GM12874 (cell line): ENCODE measurements at regions not wholly inside any gene's neighbourhood (a gene's known extent, or its start where the extent isn't known, plus 50 kb on each side); places are given as distances from the start of the nearest gene placed in this dataset.

Experiments
- CTCF ChIP-seq: IDR thresholded peaks from 2 replicates; pipeline ENCODE4 v1.5.1; 2011; ENCODE audit warnings: low read depth, mild to moderate bottlenecking, control low read depth, low read length, moderate library complexity; ENCODE audit not compliant: insufficient read depth

GRCh38 chr1:29428280-29428615 is 191.9 kb downstream of the PTPRU start:
- no peak for TF ChIP-seq CTCF

- no peak for TF ChIP-seq CTCF
Measured at GRCh38 chr1:29427614-29428279, 191.4 kb downstream of the PTPRU start.

GRCh38 chr1:29426701-29427279 is 190.5 kb downstream of the PTPRU start:
- TF ChIP-seq CTCF = no peak

GRCh38 chr1:29425631-29426030 is 189.3 kb downstream of the PTPRU start:
- TF ChIP-seq CTCF = no peak

- no peak for TF ChIP-seq CTCF
Measured at GRCh38 chr1:29424266-29424665, 187.9 kb downstream of the PTPRU start.

GRCh38 chr1:29420202-29420601 is 183.9 kb downstream of the PTPRU start:
- TF ChIP-seq CTCF = no peak

- TF ChIP-seq CTCF = no peak
Measured at GRCh38 chr1:29417971-29418370, 181.6 kb downstream of the PTPRU start.
